ENCODE measurements at regions not wholly inside any gene's neighbourhood (a gene's known extent, or its start where the extent isn't known, plus 50 kb on each side); places are given as distances from the start of the nearest gene placed in this dataset.

- DNase-seq (ENCODE audit: low read depth in 2 of 2): no peak
Measured at GRCh38 chr18:67650686-67651385, 134.3 kb upstream of the DSEL start.

DNA sequence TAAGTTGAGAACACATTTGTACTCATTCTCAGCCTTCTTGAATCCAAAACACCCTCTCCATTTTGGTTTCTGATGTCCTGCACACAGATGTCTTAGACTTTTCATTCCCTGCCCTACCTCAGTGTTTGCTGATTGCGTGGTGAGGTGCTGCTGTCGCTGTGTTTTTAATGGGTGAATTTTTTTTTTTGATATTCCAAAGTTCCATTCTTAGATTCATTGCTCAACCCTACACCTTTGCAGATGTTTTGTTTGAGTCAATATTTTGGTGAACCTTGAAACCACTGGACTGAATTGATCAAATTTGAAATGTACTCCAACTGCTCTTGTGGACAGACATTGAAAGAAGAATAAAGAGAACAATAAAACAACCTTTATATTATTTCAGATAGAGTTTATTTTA lies 130.4 kb upstream of the DSEL start:
- no peak for DNase-seq (ENCODE audit: low read depth in 2 of 2)

DNA sequence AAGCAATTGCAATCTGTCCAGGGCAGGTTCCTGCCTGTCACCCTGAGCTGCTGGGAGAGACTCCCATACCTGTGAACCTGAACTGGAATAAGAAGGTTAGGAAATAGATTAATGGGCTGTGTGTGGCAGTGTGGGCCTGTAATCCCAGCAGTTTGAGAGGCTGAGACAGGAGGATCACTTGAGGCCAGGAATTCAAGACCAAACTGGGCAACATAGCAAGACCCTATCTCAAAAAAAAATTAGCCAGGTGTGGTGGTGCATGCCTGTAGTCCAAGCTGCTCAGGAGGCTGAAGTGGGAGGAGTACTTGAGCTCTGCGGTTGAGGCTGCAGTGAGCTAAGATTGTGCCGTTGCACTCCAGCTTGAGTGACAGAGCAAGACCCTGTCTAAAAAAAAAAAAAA lies 127.7 kb upstream of the DSEL start:
- DNase-seq (ENCODE audit: low read depth in 2 of 2): no peak

DNA sequence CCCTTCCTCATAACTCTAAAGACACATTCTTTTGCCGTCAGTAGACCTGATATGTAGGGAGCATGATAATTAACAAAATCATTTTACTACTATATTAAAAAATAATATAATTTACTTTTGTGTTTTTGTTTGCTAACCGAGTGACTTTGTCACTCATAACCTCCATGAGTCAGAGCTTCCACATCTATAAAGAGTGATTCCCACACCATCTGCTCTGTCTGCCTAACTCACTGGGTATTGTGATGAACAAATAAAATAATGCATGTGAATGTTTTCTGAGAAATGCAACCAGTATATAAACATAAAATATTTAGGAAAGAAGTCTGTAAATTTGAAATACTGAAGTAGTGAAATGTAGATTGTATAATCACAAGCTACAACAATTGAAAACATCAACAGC lies 123.4 kb upstream of the DSEL start:
- no peak for DNase-seq (ENCODE audit: low read depth in 2 of 2)

- DNase-seq (ENCODE audit: low read depth in 2 of 2): no peak
Measured at GRCh38 chr18:67636597-67637385, 120.3 kb upstream of the DSEL start.

- no peak for DNase-seq (ENCODE audit: low read depth in 2 of 2)
Measured at GRCh38 chr18:67634631-67635338, 118.3 kb upstream of the DSEL start.

- DNase-seq (ENCODE audit: low read depth in 2 of 2): no peak
Measured at GRCh38 chr18:67633939-67634338, 117.4 kb upstream of the DSEL start.

GRCh38 chr18:67621906-67622305 lies 105.4 kb upstream of the DSEL start:
- DNase-seq (ENCODE audit: low read depth in 2 of 2): no peak

GRCh38 chr18:67621049-67621713 lies 104.7 kb upstream of the DSEL start:
- DNase-seq (ENCODE audit: low read depth in 2 of 2): no peak

- DNase-seq (ENCODE audit: low read depth in 2 of 2): no peak
Measured at GRCh38 chr18:67618061-67618460, 101.5 kb upstream of the DSEL start.

DNA sequence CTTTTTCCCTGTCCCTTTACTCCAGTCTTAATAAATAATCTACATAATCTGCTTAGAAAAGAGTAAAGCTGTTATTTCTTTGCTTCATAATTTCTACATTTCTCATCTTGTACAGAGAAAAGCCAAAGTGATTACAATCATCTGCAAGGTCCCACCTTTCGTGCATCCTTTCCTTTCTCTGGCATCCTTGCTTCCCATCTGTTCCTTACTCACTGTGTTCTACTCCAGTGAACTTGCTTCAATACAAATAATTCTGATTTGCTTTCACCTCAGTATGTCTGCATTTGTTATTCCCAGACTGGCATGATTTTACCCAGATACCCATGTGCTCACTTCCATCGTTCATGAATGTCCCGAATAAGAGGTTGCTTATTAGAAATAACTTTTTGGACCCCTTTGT lies 99.4 kb upstream of the DSEL start:
- no peak for DNase-seq (ENCODE audit: low read depth in 2 of 2)

DNA sequence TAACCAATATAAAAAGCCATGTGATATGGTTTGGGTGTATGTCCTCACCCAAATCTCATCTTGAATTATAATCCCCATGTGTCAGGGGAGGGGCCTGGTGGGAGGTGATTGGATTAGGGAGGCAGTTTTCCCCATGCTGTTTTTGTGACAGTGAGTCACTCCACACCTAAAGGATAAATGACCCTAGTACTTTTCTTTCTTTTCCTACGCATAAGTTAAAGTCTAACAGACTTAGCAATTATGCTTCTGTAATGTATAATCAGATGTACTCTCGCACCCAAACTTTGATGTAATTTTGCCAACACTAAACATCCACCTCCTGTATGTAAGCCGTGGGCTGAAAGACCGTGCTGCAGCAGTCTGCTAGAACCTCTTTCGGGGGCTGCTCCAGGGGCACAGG lies 97.2 kb upstream of the DSEL start:
- DNase-seq (ENCODE audit: low read depth in 2 of 2): no peak

DNA sequence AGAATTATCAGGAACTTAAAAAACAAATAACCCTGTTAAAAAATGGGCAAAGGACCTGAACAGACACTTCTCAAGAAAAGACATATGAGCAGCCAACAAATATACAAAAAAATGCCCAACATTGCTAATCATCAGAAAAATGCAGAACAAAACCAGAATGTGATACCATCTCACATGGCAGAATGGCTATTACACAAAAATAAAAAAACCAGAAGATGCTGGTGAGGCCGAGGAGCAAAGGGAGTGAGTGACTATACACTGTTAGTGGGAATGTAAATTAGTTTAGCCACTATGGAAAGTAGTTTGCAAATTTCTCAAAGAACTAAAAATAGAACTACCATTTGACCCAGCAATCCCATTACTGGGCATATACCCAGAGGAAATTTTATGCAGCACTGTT lies 95.8 kb upstream of the DSEL start:
- no peak for DNase-seq (ENCODE audit: low read depth in 2 of 2)

GRCh38 chr18:67608615-67609273 lies 92.2 kb upstream of the DSEL start:
- no peak for DNase-seq (ENCODE audit: low read depth in 2 of 2)

GRCh38 chr18:67608191-67608590 lies 91.7 kb upstream of the DSEL start:
- DNase-seq (ENCODE audit: low read depth in 2 of 2): no peak

DNA sequence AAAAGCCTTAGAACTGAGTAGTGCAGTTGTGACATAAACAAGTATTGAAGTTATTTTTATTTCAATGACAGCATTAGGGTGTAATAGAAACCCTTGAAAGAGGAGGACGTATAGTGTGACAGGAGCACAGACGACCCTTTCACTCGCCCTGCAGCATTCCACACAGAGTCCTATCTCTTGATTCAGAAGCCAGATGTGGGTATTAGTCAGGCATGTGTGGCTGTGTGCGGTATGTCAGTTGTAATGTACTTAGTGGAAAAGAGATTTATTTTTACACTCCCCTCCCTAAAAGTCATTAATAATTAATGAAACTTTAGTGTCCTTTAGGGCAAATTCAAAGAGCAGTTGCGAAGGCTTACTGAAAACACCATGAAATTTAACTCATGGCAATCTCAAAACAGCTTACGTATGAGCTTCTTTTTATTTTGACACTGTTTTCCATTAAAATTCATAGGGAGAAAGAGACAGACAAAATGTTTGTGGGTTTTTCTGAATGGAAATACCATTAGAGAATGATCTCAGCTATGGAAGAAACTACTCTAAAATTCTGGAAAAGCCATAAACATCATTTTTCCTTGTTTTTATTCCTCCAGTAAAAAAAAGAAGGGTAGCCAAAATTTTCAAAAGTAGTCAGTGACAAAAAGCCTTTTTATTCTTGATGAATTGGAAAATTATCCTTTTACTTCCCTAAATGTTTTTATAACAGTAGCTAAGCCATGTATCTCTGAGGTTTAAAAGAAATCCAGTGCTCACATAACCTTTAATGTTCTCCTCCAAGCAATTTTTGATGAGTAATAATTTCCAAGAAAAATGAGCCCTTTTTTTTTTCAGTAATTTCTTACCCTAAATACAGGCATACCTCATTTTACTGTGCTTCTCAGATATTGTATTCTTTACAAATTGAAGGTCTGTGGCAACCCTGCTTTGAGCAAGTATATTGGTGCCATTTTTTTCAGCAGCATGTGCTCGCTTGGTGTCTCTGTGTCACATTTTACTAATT lies 84.0 kb upstream of the DSEL start:
- no peak for DNase-seq (ENCODE audit: low read depth in 2 of 2)

GRCh38 chr18:67599277-67599676 lies 82.8 kb upstream of the DSEL start:
- no peak for DNase-seq (ENCODE audit: low read depth in 2 of 2)

DNA sequence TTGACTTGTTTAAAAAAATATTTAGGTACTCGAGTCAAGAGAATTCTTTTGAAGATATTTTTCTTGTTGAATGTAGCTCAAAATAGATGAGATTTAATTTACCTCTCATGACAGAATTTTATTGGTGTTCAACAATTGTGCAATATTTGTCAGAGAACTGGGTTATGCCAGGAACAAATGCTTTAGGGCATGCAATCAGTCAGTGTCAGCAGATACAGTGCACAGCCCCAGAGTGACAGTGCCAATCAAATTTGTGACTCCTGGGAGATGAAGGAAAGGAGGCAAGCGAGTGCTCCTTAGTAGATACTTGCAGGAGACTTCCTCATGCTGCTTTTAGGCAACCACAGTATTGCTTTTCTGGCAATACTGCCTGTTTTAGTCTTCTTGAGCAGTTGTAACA lies 81.2 kb upstream of the DSEL start:
- no peak for DNase-seq (ENCODE audit: low read depth in 2 of 2)

DNA sequence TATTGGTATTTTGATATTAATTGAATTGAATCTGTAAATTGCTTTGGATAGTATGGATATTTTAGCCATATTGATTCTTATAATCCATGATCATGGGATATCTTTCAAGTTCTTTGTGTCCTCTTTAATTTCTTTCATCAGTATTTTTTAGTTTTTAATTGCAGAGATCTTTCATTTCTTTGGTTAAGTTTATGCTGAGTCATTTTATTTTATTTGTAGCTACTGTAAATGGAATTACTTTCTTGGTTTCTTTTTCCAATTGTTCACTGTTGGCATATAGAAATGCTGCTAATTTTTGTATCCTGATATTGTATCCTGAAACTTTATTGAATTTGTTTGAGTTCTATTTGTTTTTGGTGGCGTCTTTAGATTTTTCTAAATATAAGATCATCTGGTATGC lies 79.5 kb upstream of the DSEL start:
- no peak for DNase-seq (ENCODE audit: low read depth in 2 of 2)

DNA sequence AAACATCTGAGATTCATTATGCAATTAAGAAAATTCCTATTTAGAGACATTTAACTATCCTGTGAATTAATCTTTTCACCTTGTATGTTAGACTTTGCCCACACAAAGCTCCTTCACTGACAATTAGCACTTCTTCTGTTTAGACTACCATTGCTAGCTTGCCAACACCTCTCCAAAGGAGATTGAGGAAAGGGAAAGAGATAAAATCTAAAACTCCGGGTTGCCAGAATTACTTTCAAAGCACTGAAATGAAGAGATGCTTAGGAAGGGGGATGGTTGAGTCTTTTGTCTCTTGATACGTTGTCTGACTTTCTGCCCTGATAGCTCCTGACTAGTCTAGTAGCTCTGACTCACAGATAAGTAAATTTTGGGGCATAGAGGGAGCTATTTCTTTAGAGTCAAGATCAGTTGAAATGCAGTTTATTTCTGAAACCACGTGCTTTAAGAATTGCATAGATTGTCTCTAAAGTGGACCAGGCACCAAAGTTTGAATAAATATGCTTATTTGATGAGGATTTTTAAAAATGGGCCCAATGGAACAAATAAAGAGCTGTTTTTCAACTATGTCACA lies 74.1 kb upstream of the DSEL start:
- DNase-seq (ENCODE audit: low read depth in 2 of 2): no peak
